ENCODE measurements at regions not wholly inside any gene's neighbourhood (a gene's known extent, or its start where the extent isn't known, plus 50 kb on each side); places are given as distances from the start of the nearest gene placed in this dataset.
"Not testable (repeated sequence)": the region's sequence is repeated elsewhere in the genome, so short reads cannot be mapped to it uniquely, and the experiment has no call there.

GRCh38 chr6:14582749-14583148 is 465.2 kb downstream of the CD83 start:
- H3K4me1 Mint-ChIP-seq: no peaks in the 10 kb centered on the region
- no peaks in the 10 kb centered on the region for H3K36me3 Mint-ChIP-seq
- no peak overlapping the region for H3K27ac Mint-ChIP-seq
- H3K27me3 Mint-ChIP-seq (ENCODE audit: low read depth in 3 of 3): peaks cover 0 to 1% (median 0%) of the 10 kb centered on the region in 3 donors
- no peak for DNase-seq
- H3K4me3 Mint-ChIP-seq: no peak overlapping the region
- no peaks in the 10 kb centered on the region for H3K9me3 Mint-ChIP-seq

GRCh38 chr6:14583826-14584225 is 466.3 kb downstream of the CD83 start:
- Mint-ChIP-seq H3K27me3 (ENCODE audit: low read depth in 3 of 3) (peaks cover 0 to 1% (median 0%) of the 10 kb centered on the region in 3 donors), H3K27ac (no peak overlapping the region), H3K9me3 (no peaks in the 10 kb centered on the region), H3K4me1 (no peaks in the 10 kb centered on the region), H3K36me3 (no peaks in the 10 kb centered on the region), H3K4me3 (no peak overlapping the region)
- no peak for DNase-seq

- Mint-ChIP-seq H3K27ac (no peak overlapping the region), H3K36me3 (no peaks in the 10 kb centered on the region), H3K4me1 (no peaks in the 10 kb centered on the region), H3K4me3 (no peak overlapping the region), H3K9me3 (no peaks in the 10 kb centered on the region), H3K27me3 (ENCODE audit: low read depth in 3 of 3) (peaks cover 0 to 1% (median 0%) of the 10 kb centered on the region in 3 donors)
- no peak for DNase-seq
Measured at GRCh38 chr6:14584450-14584849, 466.9 kb downstream of the CD83 start.

GRCh38 chr6:14585689-14586088 is 468.1 kb downstream of the CD83 start:
- DNase-seq: no peak
- Mint-ChIP-seq H3K9me3 (no peaks in the 10 kb centered on the region), H3K27me3 (ENCODE audit: low read depth in 3 of 3) (peaks cover 0 to 1% (median 0%) of the 10 kb centered on the region in 3 donors), H3K4me1 (no peaks in the 10 kb centered on the region), H3K4me3 (no peak overlapping the region), H3K27ac (no peak overlapping the region), H3K36me3 (no peaks in the 10 kb centered on the region)

GRCh38 chr6:14589175-14589574 is 471.6 kb downstream of the CD83 start:
- Mint-ChIP-seq H3K27ac (no peak overlapping the region), H3K27me3 (ENCODE audit: low read depth in 3 of 3) (no peaks in the 10 kb centered on the region), H3K4me3 (no peak overlapping the region), H3K36me3 (no peaks in the 10 kb centered on the region), H3K9me3 (no peaks in the 10 kb centered on the region), H3K4me1 (no peaks in the 10 kb centered on the region)
- no peak for DNase-seq

- Mint-ChIP-seq H3K9me3 (no peaks in the 10 kb centered on the region), H3K4me1 (no peaks in the 10 kb centered on the region), H3K4me3 (no peak overlapping the region), H3K27ac (no peak overlapping the region), H3K36me3 (no peaks in the 10 kb centered on the region), H3K27me3 (ENCODE audit: low read depth in 3 of 3) (no peaks in the 10 kb centered on the region)
- no peak for DNase-seq
Measured at GRCh38 chr6:14590586-14590985, 473.0 kb downstream of the CD83 start.

- DNase-seq: no peak
- H3K36me3 Mint-ChIP-seq: no peaks in the 10 kb centered on the region
- no peaks in the 10 kb centered on the region for H3K27me3 Mint-ChIP-seq (ENCODE audit: low read depth in 3 of 3)
- H3K4me1 Mint-ChIP-seq: no peaks in the 10 kb centered on the region
- H3K27ac Mint-ChIP-seq: no peak overlapping the region
- H3K4me3 Mint-ChIP-seq: no peak overlapping the region
- H3K9me3 Mint-ChIP-seq: no peaks in the 10 kb centered on the region
Measured at GRCh38 chr6:14591998-14592397, 474.4 kb downstream of the CD83 start.

- Mint-ChIP-seq H3K4me3 (no peak overlapping the region), H3K27ac (no peak overlapping the region), H3K9me3 (no peaks in the 10 kb centered on the region), H3K27me3 (ENCODE audit: low read depth in 3 of 3) (no peaks in the 10 kb centered on the region), H3K36me3 (no peaks in the 10 kb centered on the region), H3K4me1 (no peaks in the 10 kb centered on the region)
- DNase-seq: no peak
Measured at GRCh38 chr6:14593286-14593685, 475.7 kb downstream of the CD83 start.

GRCh38 chr6:14595751-14596150 is 478.2 kb downstream of the CD83 start:
- Mint-ChIP-seq H3K36me3 (peaks cover 0 to 5% (median 0%) of the 10 kb centered on the region in 3 donors), H3K27me3 (ENCODE audit: low read depth in 3 of 3) (no peaks in the 10 kb centered on the region), H3K4me3 (no peak overlapping the region), H3K27ac (no peak overlapping the region), H3K4me1 (no peaks in the 10 kb centered on the region), H3K9me3 (no peaks in the 10 kb centered on the region)
- DNase-seq: no peak

GRCh38 chr6:14596410-14596809 is 478.8 kb downstream of the CD83 start:
- H3K27me3 Mint-ChIP-seq (ENCODE audit: low read depth in 3 of 3): no peaks in the 10 kb centered on the region
- no peak for DNase-seq
- H3K27ac Mint-ChIP-seq: no peak overlapping the region
- no peak overlapping the region for H3K4me3 Mint-ChIP-seq
- peaks cover 0 to 5% (median 0%) of the 10 kb centered on the region in 3 donors for H3K36me3 Mint-ChIP-seq
- no peaks in the 10 kb centered on the region for H3K4me1 Mint-ChIP-seq
- no peaks in the 10 kb centered on the region for H3K9me3 Mint-ChIP-seq

GRCh38 chr6:14597090-14597489 is 479.5 kb downstream of the CD83 start:
- Mint-ChIP-seq H3K27ac (no peak overlapping the region), H3K4me3 (no peak overlapping the region), H3K4me1 (no peaks in the 10 kb centered on the region), H3K27me3 (ENCODE audit: low read depth in 3 of 3) (peaks cover 0 to 1% (median 0%) of the 10 kb centered on the region in 3 donors), H3K36me3 (peaks cover 0 to 5% (median 0%) of the 10 kb centered on the region in 3 donors), H3K9me3 (no peaks in the 10 kb centered on the region)
- no peak for DNase-seq

GRCh38 chr6:14598017-14598864 is 480.7 kb downstream of the CD83 start:
- Mint-ChIP-seq H3K9me3 (no peaks in the 10 kb centered on the region), H3K27ac (no peak overlapping the region), H3K36me3 (peaks cover 0 to 5% (median 0%) of the 10 kb centered on the region in 3 donors), H3K4me3 (no peak overlapping the region), H3K4me1 (no peaks in the 10 kb centered on the region), H3K27me3 (ENCODE audit: low read depth in 3 of 3) (peaks cover 0 to 4% (median 0%) of the 10 kb centered on the region in 3 donors)
- no peak for DNase-seq

- not testable (repeated sequence) for H3K4me1 Mint-ChIP-seq; H3K9me3 Mint-ChIP-seq; DNase-seq; H3K27ac Mint-ChIP-seq; H3K36me3 Mint-ChIP-seq; H3K4me3 Mint-ChIP-seq; H3K27me3 Mint-ChIP-seq (ENCODE audit: low read depth in 3 of 3)
Measured at GRCh38 chr6:14600306-14600705, 482.7 kb downstream of the CD83 start.

- DNase-seq: no peak
- H3K4me1 Mint-ChIP-seq: no peaks in the 10 kb centered on the region
- H3K9me3 Mint-ChIP-seq: no peaks in the 10 kb centered on the region
- H3K36me3 Mint-ChIP-seq: peaks cover 0 to 5% (median 0%) of the 10 kb centered on the region in 3 donors
- no peak overlapping the region for H3K27ac Mint-ChIP-seq
- H3K4me3 Mint-ChIP-seq: no peak overlapping the region
- peaks cover 0 to 7% (median 0%) of the 10 kb centered on the region in 3 donors for H3K27me3 Mint-ChIP-seq (ENCODE audit: low read depth in 3 of 3)
Measured at GRCh38 chr6:14601490-14601889, 483.9 kb downstream of the CD83 start.

GRCh38 chr6:14606353-14606752 is 488.8 kb downstream of the CD83 start:
- Mint-ChIP-seq H3K9me3 (no peaks in the 10 kb centered on the region), H3K27me3 (ENCODE audit: low read depth in 3 of 3) (peaks cover 2 to 11% (median 6%) of the 10 kb centered on the region in 3 donors), H3K4me1 (peaks cover 2 to 4% of the 10 kb centered on the region in 2 donors), H3K4me3 (no peak overlapping the region), H3K36me3 (no peaks in the 10 kb centered on the region), H3K27ac (no peak overlapping the region)
- DNase-seq: no peak

Data from immature natural killer cell (primary cell).